HCT116 (cell line): ENCODE measurements at regions not wholly inside any gene's neighbourhood (a gene's known extent, or its start where the extent isn't known, plus 50 kb on each side); places are given as distances from the start of the nearest gene placed in this dataset.

ENCODE experiments used
- ATAC-seq: fragments of 200-7000 bp; cut with Tn5 transposase; 2 replicates; pipeline ENCODE4 v1.9.1; 2020; ENCODE audit warnings: mild to moderate bottlenecking, moderate library complexity
- BruUV-seq: library from RNA; stranded (reverse); fragments of 400-500 nt; replicated peaks from 2 replicates; lab custom pipeline; 2021; lab: Mats Ljungman, UMichigan
- CTCF ChIA-PET: fragments of 300-600 bp; sonication (Branson Sonifier 250); formaldehyde crosslinking; loops from one replicate; lab custom pipeline; 2021; ENCODE audit warnings: antibody characterized with exemption; lab: Charles Lee
- POLR2A ChIA-PET: fragments of 300-600, 350-600 bp; sonication (Branson Sonifier 250); formaldehyde crosslinking; loops from one replicate; lab custom pipeline; 2021; ENCODE audit warnings: antibody characterized with exemption; lab: Charles Lee
- RAD21 ChIA-PET, 2 experiments: fragments of 300-600 bp; sonication (Branson Sonifier 250); formaldehyde crosslinking; loops; one replicate each; lab custom pipeline; 2023; ENCODE audit warnings: low total read pairs in 2 of 2; ENCODE audit not compliant: uncharacterized antibody in 2 of 2, unreplicated experiment in 2 of 2, low non-redundant PET in 1 of 2; lab: Charles Lee
- DNase-seq: peaks from one replicate; pipeline ENCODE4 v3.0.0-alpha.2; 2010; ENCODE audit warnings: low read depth, low spot score
- H2AFZ ChIP-seq: fragments of 200-600 bp; shearing (Covaris generic), sonication (generic); 2 replicates; pipeline ENCODE4 v1.6.1; 2017; ENCODE audit warnings: low read depth, mixed run types, mixed read lengths, antibody characterized with exemption, low read length; ENCODE audit not compliant: poor library complexity, severe bottlenecking
- H3K27ac ChIP-seq: 2 replicates; pipeline ENCODE4 v1.5.1; 2012; ENCODE audit warnings: low read depth, low read length
- H3K27me3 ChIP-seq: fragments of 200-600 bp; sonication (generic); 2 replicates; pipeline ENCODE4 v1.6.1; 2016; ENCODE audit warnings: mixed run types, low read length, mixed read lengths; ENCODE audit not compliant: insufficient read depth
- H3K36me3 ChIP-seq, 2 experiments: fragments of 200-500 bp in 1 of 2; fragments of 200-600 bp in 1 of 2; sonication (Bioruptor generic) in 1 of 2; sonication (generic) in 1 of 2; 2 replicates each; pipeline versions ENCODE4 v1.5.1 to v1.6.1; 2014 to 2016; ENCODE audit warnings: low read length in 2 of 2, inconsistent platforms in 1 of 2, mixed read lengths in 1 of 2, mixed run types in 1 of 2; ENCODE audit not compliant: insufficient read depth in 2 of 2, control insufficient read depth in 1 of 2
- H3K4me1 ChIP-seq, 2 experiments: fragments of 200-600 bp in 1 of 2; sonication (generic) in 1 of 2; 2 replicates each; pipeline versions ENCODE4 v1.5.1 to v1.6.1; 2012 to 2017; ENCODE audit warnings: low read length in 2 of 2, inconsistent platforms in 1 of 2, mild to moderate bottlenecking in 1 of 2, mixed read lengths in 1 of 2, mixed run types in 1 of 2, moderate library complexity in 1 of 2; ENCODE audit not compliant: insufficient read depth in 2 of 2, control insufficient read depth in 1 of 2
- H3K4me2 ChIP-seq: fragments of 200-600 bp; sonication (generic); 2 replicates; pipeline ENCODE4 v1.6.1; 2017; ENCODE audit warnings: mixed run types, low read length, mixed read lengths
- H3K4me3 ChIP-seq, 2 experiments: fragments of 200-600 bp in 1 of 2; sonication (generic) in 1 of 2; replicated peaks in 1 of 2; 2 replicates each; pipeline ENCODE4 v1.5.1; 2011 to 2016; ENCODE audit warnings: low read length in 2 of 2, control low read depth in 1 of 2, low read depth in 1 of 2, mild to moderate bottlenecking in 1 of 2, mixed read lengths in 1 of 2, mixed run types in 1 of 2
- H3K79me2 ChIP-seq: fragments of 200-600 bp; sonication (generic); 2 replicates; pipeline ENCODE4 v1.6.1; 2017; ENCODE audit warnings: mild to moderate bottlenecking, mixed run types, low read length, moderate library complexity, mixed read lengths; ENCODE audit not compliant: insufficient read depth
- H3K9ac ChIP-seq: fragments of 200-600 bp; sonication (generic); 2 replicates; pipeline ENCODE4 v1.6.1; 2016; ENCODE audit warnings: low read length, mixed read lengths
- H3K9me2 ChIP-seq: fragments of 200-600 bp; sonication (generic), shearing (Covaris generic); 2 replicates; pipeline ENCODE4 v1.6.1; 2017; ENCODE audit warnings: mixed run types, mild to moderate bottlenecking, moderate library complexity; ENCODE audit not compliant: insufficient read depth
- H3K9me3 ChIP-seq, 2 experiments: fragments of 200-500 bp in 1 of 2; fragments of 200-600 bp in 1 of 2; sonication (Bioruptor generic) in 1 of 2; sonication (generic) in 1 of 2; 2 replicates each; pipeline ENCODE4 v1.6.1; 2014 to 2017; ENCODE audit warnings: low read length in 2 of 2, mixed read lengths in 2 of 2, inconsistent platforms in 1 of 2, low read depth in 1 of 2, mild to moderate bottlenecking in 1 of 2, mixed run types in 1 of 2, moderate library complexity in 1 of 2; ENCODE audit not compliant: control insufficient read depth in 1 of 2, insufficient read depth in 1 of 2
- H4K20me1 ChIP-seq: fragments of 200-600 bp; sonication (generic), shearing (Covaris generic); 2 replicates; pipeline ENCODE4 v1.6.1; 2017; ENCODE audit warnings: mixed run types, mild to moderate bottlenecking, moderate library complexity; ENCODE audit not compliant: insufficient read depth
- ELF1 ChIP-seq: IDR thresholded peaks from 2 replicates; pipeline ENCODE4 v1.6.1; 2012; ENCODE audit warnings: low read depth, borderline replicate concordance
- FOSL1 ChIP-seq: IDR thresholded peaks from 2 replicates; pipeline ENCODE4 v1.6.1; 2012; ENCODE audit warnings: low read depth
- POLR2AphosphoS5 ChIP-seq: IDR thresholded peaks from 2 replicates; pipeline ENCODE4 v1.6.1; 2011; ENCODE audit warnings: mild to moderate bottlenecking, low read depth, low read length, moderate library complexity
- REST ChIP-seq: IDR thresholded peaks from 2 replicates; pipeline ENCODE4 v1.6.1; 2012; ENCODE audit warnings: low read depth
- TCF7L2 ChIP-seq: IDR thresholded peaks from 2 replicates; pipeline ENCODE4 v1.7.0; 2011; ENCODE audit warnings: borderline replicate concordance, inconsistent platforms; ENCODE audit not compliant: insufficient read depth, insufficient read length; ENCODE audit errors: extremely low read depth
- YY1 ChIP-seq: IDR thresholded peaks from 2 replicates; pipeline ENCODE4 v1.6.1; 2011; ENCODE audit warnings: low read length, low read depth, moderate library complexity, mild to moderate bottlenecking; ENCODE audit not compliant: insufficient replicate concordance; ENCODE audit errors: extremely low read depth
- intact Hi-C: fragments of 100-400 bp; cut with micrococcal nuclease; formaldehyde crosslinking; loops from 2 replicates; pipeline ENCODE4 v1.10.0; 2022

- TF ChIP-seq YY1 (no peak), POLR2AphosphoS5 (no peak)
- H3K9ac ChIP-seq: no peak overlapping the region
- POLR2A ChIA-PET: no interaction called here
- H3K4me2 ChIP-seq: no peak overlapping the region
- H3K79me2 ChIP-seq: no peaks in the 10 kb centered on the region
- intact Hi-C loops: no loop called here
- ATAC-seq: no peak
- no peak for DNase-seq
- H3K27ac ChIP-seq: no peak overlapping the region
- no peaks in the 10 kb centered on the region for H4K20me1 ChIP-seq
- BruUV-seq: no TSS peak
- H3K9me2 ChIP-seq: 0 out of 2 replicates have a peak, but pooled peaks cover 3% of the 10 kb centered on the region
- no peaks in the 10 kb centered on the region for H3K27me3 ChIP-seq
- CTCF ChIA-PET: no interaction called here
- RAD21 ChIA-PET: no interaction called here
- peaks cover 0 to 8% of the 10 kb centered on the region in 2 experiments; a peak in 1 of 4 replicates for H3K9me3 ChIP-seq
- no peaks in the 10 kb centered on the region for H3K36me3 ChIP-seq
- H2AFZ ChIP-seq: peak overlapping the region; percentile 49
- no peak overlapping the region for H3K4me3 ChIP-seq
- H3K4me1 ChIP-seq: no peaks in the 10 kb centered on the region
Measured at GRCh38 chr3:110971010-110971601, 100.5 kb upstream of the NECTIN3 start.

- Histone ChIP-seq H3K9me3 (peaks cover 0 to 8% of the 10 kb centered on the region in 2 experiments; a peak in 1 of 4 replicates), H3K36me3 (no peaks in the 10 kb centered on the region), H2AFZ (no peak overlapping the region), H3K9ac (no peak overlapping the region), H3K79me2 (no peaks in the 10 kb centered on the region), H3K4me1 (no peaks in the 10 kb centered on the region), H3K4me2 (no peak overlapping the region), H3K27ac (no peak overlapping the region), H3K4me3 (no peak overlapping the region), H3K9me2 (0 out of 2 replicates have a peak, but pooled peaks cover 3% of the 10 kb centered on the region), H4K20me1 (no peaks in the 10 kb centered on the region), H3K27me3 (no peaks in the 10 kb centered on the region)
- ChIA-PET CTCF (no interaction called here), POLR2A (no interaction called here), RAD21 (no interaction called here)
- BruUV-seq: no TSS peak
- no peak for TF ChIP-seq FOSL1
- TF ChIP-seq ELF1: no peak
- TF ChIP-seq REST: no peak
- no peak for TF ChIP-seq TCF7L2
- ATAC-seq (no peak), DNase-seq (no peak)
- intact Hi-C loops: no loop called here
Measured at GRCh38 chr3:110973263-110973895, 98.2 kb upstream of the NECTIN3 start.
